Endometrium (tissue), 2 donors: ENCODE measurements at regions not wholly inside any gene's neighbourhood (a gene's known extent, or its start where the extent isn't known, plus 50 kb on each side); places are given as distances from the start of the nearest gene placed in this dataset.
"Not testable (repeated sequence)": the region's sequence is repeated elsewhere in the genome, so short reads cannot be mapped to it uniquely, and the experiment has no call there.

Experiments
- FAIRE-seq: peaks from 2 replicates; lab custom pipeline; 2012; peaks lifted over from hg19 to GRCh38; lab: Jason Lieb, UNC
- donor health status: control.
- donor health status: control.

DNA sequence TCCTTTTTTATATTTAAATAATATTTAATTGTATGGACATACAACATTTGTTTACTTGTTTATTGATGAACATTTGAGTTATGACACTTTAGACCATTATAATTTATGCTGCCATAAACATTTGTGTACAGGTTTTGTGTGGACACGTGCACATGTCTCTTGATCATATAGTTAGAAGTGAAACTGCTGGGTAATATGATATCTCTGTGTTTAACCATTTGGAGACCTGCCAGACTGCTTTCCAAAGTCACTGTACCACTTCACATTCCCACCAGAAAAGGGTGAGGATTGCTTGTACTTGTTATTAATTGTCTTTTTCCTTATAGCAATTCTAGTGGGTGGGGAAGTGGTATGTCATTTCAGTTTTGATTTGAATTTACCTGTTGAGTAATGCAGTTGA is 145.6 kb upstream of the KLHL1 start:
- no peak for FAIRE-seq

GRCh38 chr13:70253411-70253810 is 145.2 kb upstream of the KLHL1 start:
- no peak for FAIRE-seq

- no peak for FAIRE-seq
Observed at GRCh38 chr13:70249332-70250064, 141.2 kb upstream of the KLHL1 start.

DNA sequence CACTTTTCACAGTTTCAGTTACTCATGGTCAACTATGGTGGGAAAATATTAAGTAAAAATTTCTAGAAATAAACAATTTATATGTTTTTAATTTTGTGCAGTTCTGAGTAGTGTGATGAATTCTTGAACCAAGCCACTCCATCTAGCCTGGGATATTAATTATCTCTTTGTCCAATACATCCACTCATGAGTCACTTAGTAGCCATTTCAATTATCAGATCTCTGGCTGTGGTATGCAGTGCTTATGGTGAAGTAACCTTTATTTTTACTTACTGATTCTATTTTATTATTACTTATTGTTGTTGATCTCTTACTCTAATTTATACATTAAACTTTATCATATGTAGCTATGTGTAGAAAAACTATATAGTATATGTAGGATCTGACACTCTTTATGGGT is 128.9 kb upstream of the KLHL1 start:
- FAIRE-seq: no peak

DNA sequence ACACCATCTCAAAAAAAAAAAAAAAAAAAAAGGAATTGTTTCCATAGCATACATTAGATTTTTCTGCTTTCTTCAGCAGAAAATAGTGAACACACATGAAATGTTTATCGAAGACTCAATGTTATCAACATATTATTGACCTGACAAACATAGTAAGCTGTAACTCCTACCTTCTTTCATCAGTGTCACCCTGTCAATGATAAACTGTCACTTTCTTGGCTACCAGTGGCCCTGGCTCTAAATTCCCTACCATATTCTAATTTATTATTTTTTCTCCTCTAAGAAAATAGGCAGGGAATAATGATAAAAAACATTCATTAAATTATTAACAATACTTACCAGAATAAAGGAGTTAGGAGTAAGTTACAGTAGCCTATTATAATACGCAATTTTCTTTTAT is 127.3 kb upstream of the KLHL1 start:
- FAIRE-seq: no peak

GRCh38 chr13:70223911-70224310 is 115.7 kb upstream of the KLHL1 start:
- no peak for FAIRE-seq

DNA sequence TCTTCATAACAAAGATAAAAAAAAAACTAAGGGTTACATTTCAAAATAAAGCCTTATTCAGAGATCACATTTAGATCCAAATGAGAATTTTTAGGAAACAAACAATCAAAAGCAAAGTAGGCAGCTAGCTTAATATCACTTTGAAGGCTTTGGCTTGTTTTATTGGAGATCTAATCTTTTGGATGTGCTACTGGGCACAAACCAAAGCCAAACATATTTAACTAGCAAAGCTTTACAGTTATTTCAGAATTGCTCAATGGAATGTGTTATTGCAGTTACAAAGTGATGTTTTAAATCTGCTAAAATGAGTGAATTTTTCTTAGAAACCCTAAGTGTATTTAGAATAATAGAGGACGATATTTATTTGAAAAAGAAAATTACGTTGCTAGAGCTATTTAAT is 114.7 kb upstream of the KLHL1 start:
- FAIRE-seq: no peak

GRCh38 chr13:70218618-70219017 is 110.4 kb upstream of the KLHL1 start:
- no peak for FAIRE-seq

GRCh38 chr13:70208968-70209367 is 100.7 kb upstream of the KLHL1 start:
- FAIRE-seq: not testable (repeated sequence)

GRCh38 chr13:70206671-70207070 is 98.4 kb upstream of the KLHL1 start:
- FAIRE-seq: no peak

DNA sequence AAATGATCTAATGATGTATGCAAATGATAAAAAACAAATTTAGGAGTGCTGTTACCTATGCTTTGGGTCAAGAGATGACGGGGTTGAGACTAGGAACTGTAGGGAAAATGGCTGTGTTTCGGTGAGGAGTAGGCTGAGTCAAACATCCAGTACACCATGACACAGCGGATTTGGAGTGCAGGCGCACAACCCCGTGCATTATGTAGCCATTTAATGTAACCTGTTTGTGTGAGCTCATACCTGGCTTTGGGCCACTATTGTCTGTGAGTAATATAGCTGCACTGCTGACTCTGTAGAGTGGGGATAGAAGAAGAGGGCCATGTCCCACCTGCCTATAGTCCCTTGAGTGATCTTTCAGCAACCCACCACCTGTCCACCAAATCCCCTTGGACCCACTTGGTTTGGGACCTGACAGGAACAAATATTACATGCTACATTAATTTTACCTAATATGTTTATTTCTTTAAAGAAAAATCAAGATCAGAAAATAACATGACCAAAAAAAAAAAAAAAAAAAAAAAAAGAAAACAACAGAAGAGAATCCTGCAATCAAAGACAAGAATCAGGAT is 95.5 kb upstream of the KLHL1 start:
- FAIRE-seq: no peak

GRCh38 chr13:70191034-70191433 is 82.8 kb upstream of the KLHL1 start:
- FAIRE-seq: no peak

- no peak for FAIRE-seq
Observed at GRCh38 chr13:70189981-70190380, 81.7 kb upstream of the KLHL1 start.

DNA sequence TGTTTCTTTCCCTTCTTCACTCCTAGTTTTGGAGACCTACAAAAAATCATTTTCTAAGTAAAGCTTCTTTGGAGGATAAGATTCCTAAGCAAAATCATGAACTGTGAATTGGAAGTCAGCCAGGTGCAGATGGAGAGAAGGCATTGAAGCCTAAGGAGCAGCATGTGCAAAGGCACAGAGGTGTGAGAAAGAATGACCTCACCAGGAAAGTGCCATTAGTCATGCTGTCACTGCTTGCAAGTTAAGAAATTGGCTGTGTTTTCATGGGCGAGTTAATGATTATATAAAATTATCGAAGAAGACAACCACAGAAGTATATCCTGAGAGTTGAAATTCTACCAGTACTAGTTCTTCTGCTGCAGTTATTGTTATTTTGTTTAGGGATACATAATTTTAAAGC is 80.3 kb upstream of the KLHL1 start:
- no peak for FAIRE-seq

- FAIRE-seq: no peak
Observed at GRCh38 chr13:70183041-70183440, 74.8 kb upstream of the KLHL1 start.
